H1 (cell line): ENCODE measurements at regions not wholly inside any gene's neighbourhood (a gene's known extent, or its start where the extent isn't known, plus 50 kb on each side); places are given as distances from the start of the nearest gene placed in this dataset.

ENCODE experiments used
- CREB1 ChIP-seq: IDR thresholded peaks from 2 replicates; pipeline ENCODE4 v1.6.1; 2012; ENCODE audit warnings: inconsistent platforms
- CTCF ChIP-seq, 3 experiments: IDR thresholded peaks; 1 replicate in 2 of 3; 2 replicates in 1 of 3; pipeline versions ENCODE4 v1.5.1 to v1.6.1; 2011; ENCODE audit warnings: low read length in 3 of 3, mild to moderate bottlenecking in 3 of 3, inconsistent platforms in 2 of 3, low read depth in 1 of 3, moderate library complexity in 1 of 3; ENCODE audit not compliant: insufficient read depth in 1 of 3; ENCODE audit errors: control extremely low read depth in 1 of 3
- E2F6 ChIP-seq: IDR thresholded peaks from 2 replicates; pipeline ENCODE4 v1.6.1; 2012; ENCODE audit warnings: inconsistent platforms
- EZH2 ChIP-seq: fragments of 200-600 bp; sonication (generic); IDR thresholded peaks from 2 replicates; pipeline ENCODE4 v1.7.1; 2012; ENCODE audit warnings: low read depth, mild to moderate bottlenecking, moderate library complexity, low read length, inconsistent platforms; ENCODE audit not compliant: severe bottlenecking
- JUN ChIP-seq: IDR thresholded peaks from 2 replicates; pipeline ENCODE4 v1.6.1; 2011; ENCODE audit warnings: low read depth, mild to moderate bottlenecking, improper control_type of control experiment, low read length
- JUND ChIP-seq: IDR thresholded peaks from 2 replicates; pipeline ENCODE4 v1.6.1; 2011; ENCODE audit warnings: mild to moderate bottlenecking, improper control_type of control experiment, low read length
- POLR2AphosphoS5 ChIP-seq: IDR thresholded peaks from 2 replicates; pipeline ENCODE4 v1.6.1; 2011; ENCODE audit warnings: low read depth, low read length

GRCh38 chr14:30420515-30420914 is 138.4 kb upstream of the G2E3 start:
- no peak for TF ChIP-seq CREB1
- TF ChIP-seq CTCF (IDR thresholded peaks at IDR 0.05; ENCODE audit: control extremely low read depth in 1 of 3, insufficient read depth in 1 of 3, low read depth in 1 of 3, low read length in 3 of 3), result no peak
- no peak for TF ChIP-seq EZH2
- no peak for TF ChIP-seq POLR2AphosphoS5
- no peak for TF ChIP-seq E2F6
- no peak for TF ChIP-seq JUN
- no peak for TF ChIP-seq JUND
